Lower leg skin (tissue), 4 donors: ENCODE measurements at regions not wholly inside any gene's neighbourhood (a gene's known extent, or its start where the extent isn't known, plus 50 kb on each side); places are given as distances from the start of the nearest gene placed in this dataset.
"Not testable (repeated sequence)": the region's sequence is repeated elsewhere in the genome, so short reads cannot be mapped to it uniquely, and the experiment has no call there.

Experiments used
- DNase-seq, 2 donors: peaks; one replicate each; pipeline ENCODE4 v3.0.0-alpha.2; 2019; ENCODE audit warnings: low spot score in 2 of 2
- H3K4me3 ChIP-seq: fragments of 200-600 bp; sonication (generic); 2 replicates; pipeline ENCODE4 v1.5.1; 2017; ENCODE audit warnings: mild to moderate bottlenecking, low read depth; ENCODE audit not compliant: poor library complexity, severe bottlenecking
- POLR2A ChIP-seq, 2 donors: fragments of 450-650 bp; IDR thresholded peaks; one replicate each; pipeline ENCODE4 v1.6.1; 2016 to 2017; ENCODE audit warnings: antibody characterized with exemption in 2 of 2, mild to moderate bottlenecking in 1 of 2, moderate library complexity in 1 of 2
- WGBS, 2 donors: methylation state at CpG; one replicate each; pipeline ENCODE4 v1.1.5; 2018; 5-methylcytosine and 5-hydroxymethylcytosine counted together
- intact Hi-C: fragments of 100-400 bp; cut with DNase I; formaldehyde crosslinking; loops from one replicate; pipeline ENCODE4 v1.15.0; 2023; ENCODE audit warnings: low total_unique reads
- TF ChIP-seq, protein P1 (sequence below), 3 donors: fragments of 450-650 bp; IDR thresholded peaks; one replicate each; pipeline ENCODE4 v1.5.1; 2016; ENCODE audit warnings: antibody characterized with exemption in 3 of 3, mild to moderate bottlenecking in 3 of 3, moderate library complexity in 2 of 3

DNA sequence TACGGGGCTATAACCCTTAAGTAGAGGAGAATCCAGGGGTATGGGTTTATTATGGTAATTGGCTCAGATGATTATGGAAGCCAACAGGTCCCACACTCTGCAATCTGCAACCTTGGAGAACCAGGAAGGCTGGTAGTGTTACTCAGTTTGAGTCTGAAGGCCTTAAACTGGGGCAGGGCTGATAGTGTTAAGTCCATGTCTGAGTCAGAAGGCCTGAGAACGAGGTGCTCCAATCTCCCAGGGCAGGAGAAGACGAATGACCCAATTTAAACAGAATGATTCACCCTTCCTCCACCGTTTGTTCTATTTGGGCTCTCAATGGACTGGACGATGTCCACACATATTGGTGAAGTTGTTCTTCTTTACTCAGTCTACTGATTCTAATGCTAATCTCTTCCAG, 244.5 kb upstream of the PTER start:
- 54 to 71% methylated on average over 5 of the region's 5 CpGs for WGBS, 2 donors

DNA sequence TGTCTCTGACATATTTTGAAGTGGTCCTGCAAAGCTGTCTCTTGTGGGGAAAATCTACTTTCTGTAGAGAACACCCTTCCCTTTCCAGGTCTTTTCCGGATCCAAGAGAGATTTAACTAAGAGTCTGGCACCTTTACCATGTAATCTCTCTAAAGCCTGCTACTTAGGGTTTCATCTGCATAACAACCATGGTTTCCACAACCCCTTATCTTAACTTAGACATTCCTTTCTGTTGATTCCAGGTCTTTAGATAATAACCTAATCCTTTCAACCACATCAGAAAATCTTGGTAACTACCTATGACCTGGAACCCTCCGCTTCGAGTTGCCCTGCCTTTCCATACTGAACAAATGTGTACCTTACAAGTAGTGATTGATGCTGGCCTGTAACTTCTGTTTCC, 243.6 kb upstream of the PTER start:
- WGBS, 2 donors = 86 to 92% methylated on average over 3 of the region's 3 CpGs
- TF ChIP-seq, protein P1, sequence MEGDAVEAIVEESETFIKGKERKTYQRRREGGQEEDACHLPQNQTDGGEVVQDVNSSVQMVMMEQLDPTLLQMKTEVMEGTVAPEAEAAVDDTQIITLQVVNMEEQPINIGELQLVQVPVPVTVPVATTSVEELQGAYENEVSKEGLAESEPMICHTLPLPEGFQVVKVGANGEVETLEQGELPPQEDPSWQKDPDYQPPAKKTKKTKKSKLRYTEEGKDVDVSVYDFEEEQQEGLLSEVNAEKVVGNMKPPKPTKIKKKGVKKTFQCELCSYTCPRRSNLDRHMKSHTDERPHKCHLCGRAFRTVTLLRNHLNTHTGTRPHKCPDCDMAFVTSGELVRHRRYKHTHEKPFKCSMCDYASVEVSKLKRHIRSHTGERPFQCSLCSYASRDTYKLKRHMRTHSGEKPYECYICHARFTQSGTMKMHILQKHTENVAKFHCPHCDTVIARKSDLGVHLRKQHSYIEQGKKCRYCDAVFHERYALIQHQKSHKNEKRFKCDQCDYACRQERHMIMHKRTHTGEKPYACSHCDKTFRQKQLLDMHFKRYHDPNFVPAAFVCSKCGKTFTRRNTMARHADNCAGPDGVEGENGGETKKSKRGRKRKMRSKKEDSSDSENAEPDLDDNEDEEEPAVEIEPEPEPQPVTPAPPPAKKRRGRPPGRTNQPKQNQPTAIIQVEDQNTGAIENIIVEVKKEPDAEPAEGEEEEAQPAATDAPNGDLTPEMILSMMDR (IDR thresholded peaks at IDR 0.05) = no peak
- TF ChIP-seq POLR2A (IDR thresholded peaks at IDR 0.05) = no peak
- DNase-seq = no peak
- intact Hi-C loops = no loop called here
- no peak overlapping the region for H3K4me3 ChIP-seq

More for the DNA sequence above, 244.5 kb upstream of the PTER start:
- no peak for DNase-seq
- no peak overlapping the region for H3K4me3 ChIP-seq
- TF ChIP-seq POLR2A (IDR thresholded peaks at IDR 0.05) = no peak
- TF ChIP-seq, protein P1 (IDR thresholded peaks at IDR 0.05) = no peak
- intact Hi-C loops = no loop called here

DNA sequence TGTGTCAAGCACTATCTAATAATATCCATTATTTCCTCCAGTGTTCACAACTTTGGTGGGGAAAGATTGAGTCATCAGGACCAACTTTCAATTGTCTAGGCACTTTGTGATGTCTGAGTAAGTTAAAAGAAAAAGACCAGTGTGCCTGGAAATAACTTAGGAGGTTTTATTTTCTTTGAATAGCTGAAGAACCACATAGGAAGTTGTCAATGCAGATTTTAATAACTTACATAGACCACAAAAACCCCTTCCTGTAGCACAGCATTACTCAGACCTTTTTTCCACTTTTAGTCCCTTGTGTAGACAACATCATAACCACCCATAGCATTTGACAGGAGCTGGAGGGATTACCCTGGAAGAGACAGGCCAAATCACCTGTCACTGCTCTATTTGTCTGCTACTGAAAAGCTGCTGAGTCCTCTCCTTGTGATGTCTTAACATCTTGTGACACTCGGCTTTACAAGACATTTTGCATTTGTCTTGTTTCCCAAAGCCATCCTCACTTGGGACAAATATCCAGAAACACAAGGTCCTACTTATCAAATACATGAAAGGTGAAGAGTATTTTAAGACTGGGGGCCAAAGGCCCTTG, 241.5 kb upstream of the PTER start:
- no peak overlapping the region for H3K4me3 ChIP-seq
- TF ChIP-seq POLR2A (IDR thresholded peaks at IDR 0.05) = no peak
- TF ChIP-seq, protein P1 (IDR thresholded peaks at IDR 0.05) = no peak
- intact Hi-C loops = no loop called here
- 62 to 68% methylated on average over 1 of the region's 1 CpG for WGBS, 2 donors
- DNase-seq = no peak

DNA sequence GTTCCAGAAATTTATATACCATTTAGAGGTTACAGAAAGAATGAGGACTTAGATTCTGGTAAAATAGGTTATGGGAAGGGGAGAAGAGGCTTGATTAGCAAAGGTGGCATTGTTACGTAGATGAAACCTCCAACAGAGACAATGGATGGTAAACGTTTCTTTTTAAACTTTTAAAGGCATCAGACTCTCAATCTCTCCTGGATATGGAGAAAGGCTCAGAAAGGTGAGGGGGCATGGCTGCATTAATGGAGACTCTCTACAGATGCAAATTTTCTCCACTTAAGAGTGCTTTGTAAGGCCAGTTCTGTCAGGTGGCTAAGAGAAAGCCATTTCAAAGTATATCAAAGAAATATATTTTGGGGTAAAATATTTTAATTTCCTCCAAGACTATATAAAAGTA, 240.9 kb upstream of the PTER start:
- 60 to 65% methylated on average over 2 of the region's 2 CpGs for WGBS, 2 donors
- no peak overlapping the region for H3K4me3 ChIP-seq
- no peak for DNase-seq
- intact Hi-C loops = no loop called here
- TF ChIP-seq, protein P1 (IDR thresholded peaks at IDR 0.05) = no peak
- TF ChIP-seq POLR2A (IDR thresholded peaks at IDR 0.05) = no peak

DNA sequence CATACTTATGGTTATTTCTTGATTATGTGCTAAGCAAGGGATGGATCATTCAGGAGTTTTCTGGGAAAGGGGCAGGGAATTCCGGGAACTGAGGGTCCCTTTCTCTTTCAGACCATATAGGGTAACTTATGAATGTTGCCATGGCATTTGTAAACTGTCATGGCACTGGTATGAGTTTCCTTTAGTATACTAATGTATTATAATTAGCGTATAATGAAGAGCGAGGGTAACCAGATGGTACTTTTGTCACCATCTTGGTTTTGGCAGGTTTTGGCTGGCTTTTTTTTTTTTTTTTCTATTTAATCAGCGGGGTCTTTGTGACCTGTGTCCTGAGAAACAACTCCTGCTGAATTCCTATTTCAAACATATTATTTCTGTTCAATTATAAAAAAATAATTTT, 237.6 kb upstream of the PTER start:
- 89 to 91% methylated on average over 4 of the region's 4 CpGs for WGBS, 2 donors
- TF ChIP-seq POLR2A (IDR thresholded peaks at IDR 0.05) = no peak
- TF ChIP-seq, protein P1 (IDR thresholded peaks at IDR 0.05) = no peak
- intact Hi-C loops = no loop called here
- no peak overlapping the region for H3K4me3 ChIP-seq
- DNase-seq = no peak

DNA sequence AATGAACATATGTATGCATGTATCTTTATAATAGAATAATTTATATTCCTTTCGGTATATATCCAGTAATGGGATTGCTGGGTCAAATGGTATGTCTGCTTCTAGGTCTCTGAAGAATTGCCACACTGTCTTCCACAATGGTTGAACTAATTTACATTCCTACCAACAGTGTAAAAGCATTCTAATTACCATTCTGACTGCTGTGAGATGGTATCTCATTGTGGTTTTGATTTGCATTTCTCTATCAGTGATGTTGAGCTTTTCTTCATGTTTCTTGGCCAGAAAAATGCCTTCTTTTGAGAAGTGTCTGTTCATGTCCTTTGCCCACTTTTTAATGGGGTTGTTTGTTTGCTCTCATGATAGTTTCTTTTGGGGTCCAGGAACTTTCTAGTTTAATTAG, 213.2 kb upstream of the PTER start:
- H3K4me3 ChIP-seq, intact Hi-C loops, DNase-seq: not testable (repeated sequence)
- 93 to 98% methylated on average over 1 of the region's 1 CpG for WGBS, 2 donors
